ENCODE measurements at regions not wholly inside any gene's neighbourhood (a gene's known extent, or its start where the extent isn't known, plus 50 kb on each side); places are given as distances from the start of the nearest gene placed in this dataset.

GRCh38 chr9:81387360-81388106, 301.8 kb downstream of the TLE1 start:
- DNase-seq, result no peak

GRCh38 chr9:81384911-81385310, 304.4 kb downstream of the TLE1 start:
- no peak for DNase-seq

- DNase-seq, result no peak
These were observed 307.1 kb downstream of the TLE1 start for GRCh38 chr9:81382281-81382680.

DNA sequence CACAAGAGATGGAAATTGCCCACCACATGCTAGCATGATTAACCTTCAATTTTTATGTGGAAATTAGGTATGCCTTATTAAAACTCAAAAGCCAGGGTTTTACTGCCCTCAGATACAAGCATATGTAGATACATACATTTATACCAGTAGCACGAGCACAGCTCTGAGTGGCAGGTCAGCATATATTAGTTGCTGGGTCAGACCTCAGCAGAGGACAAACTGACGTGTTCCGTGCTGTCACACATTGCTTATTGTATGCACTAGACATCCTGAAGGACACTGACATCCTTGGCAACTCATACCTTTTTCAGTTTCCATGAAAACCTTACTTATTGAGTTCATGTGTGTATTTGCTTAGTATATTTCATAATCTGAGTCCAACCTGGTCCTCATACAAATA, 307.7 kb downstream of the TLE1 start:
- no peak for DNase-seq

DNA sequence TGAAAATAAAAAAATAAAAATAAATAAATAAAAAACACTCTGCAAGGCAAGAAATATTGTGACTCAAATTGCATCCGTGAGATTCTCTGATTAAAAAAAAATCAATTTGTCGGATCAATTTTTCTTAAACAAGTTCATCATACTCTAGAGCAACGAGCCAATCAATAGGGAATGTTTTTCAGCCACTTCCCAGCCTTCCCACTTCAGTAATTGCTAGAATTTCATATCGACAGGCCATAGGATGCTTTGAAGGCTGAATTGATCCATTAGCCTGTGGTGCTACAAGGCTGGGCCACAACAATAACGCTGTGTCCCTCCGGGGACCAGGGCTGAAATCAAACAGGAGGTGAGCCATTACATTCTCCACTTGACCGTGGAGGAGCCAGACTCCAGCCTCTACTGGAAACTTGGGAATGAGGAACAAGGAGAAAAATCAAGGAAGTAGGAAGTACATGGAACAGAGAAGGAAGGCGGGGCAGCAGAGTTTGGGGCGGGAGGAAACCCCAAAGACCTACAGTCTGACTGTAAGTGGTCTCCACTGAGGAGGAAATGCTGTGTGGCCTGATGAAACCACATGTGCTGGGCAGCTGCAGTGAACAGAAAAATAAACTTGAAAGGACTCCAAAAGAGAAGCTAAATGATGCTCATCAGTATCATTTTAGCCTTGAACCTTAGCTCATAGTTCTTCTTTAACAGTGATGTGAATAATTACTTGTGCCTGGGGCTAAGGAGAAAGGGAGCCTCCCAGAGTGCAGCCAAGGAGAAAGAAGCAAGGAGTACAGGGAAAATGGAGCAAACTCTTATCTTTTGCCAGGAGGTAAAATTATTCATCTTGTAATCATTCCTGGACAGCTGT, 308.6 kb downstream of the TLE1 start:
- DNase-seq, result no peak

DNA sequence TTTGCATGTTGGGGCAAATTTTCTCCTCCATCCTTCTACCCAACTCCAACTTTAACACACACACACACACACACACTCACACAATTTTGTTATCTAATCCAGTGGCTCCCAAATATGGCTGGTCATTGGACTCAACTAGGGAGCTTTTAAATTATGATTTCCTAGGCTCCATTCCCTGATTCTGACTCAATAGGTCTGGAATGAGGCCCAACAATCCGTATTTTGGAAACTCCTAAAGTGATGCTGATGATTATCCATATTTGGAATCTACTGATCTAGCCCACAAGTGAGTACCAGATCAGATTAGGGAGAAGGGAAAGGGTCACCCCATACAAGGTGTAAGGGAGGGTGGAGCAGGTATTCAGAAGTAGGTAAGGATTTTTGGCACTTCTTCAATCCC, 309.7 kb downstream of the TLE1 start:
- no peak for DNase-seq

DNA sequence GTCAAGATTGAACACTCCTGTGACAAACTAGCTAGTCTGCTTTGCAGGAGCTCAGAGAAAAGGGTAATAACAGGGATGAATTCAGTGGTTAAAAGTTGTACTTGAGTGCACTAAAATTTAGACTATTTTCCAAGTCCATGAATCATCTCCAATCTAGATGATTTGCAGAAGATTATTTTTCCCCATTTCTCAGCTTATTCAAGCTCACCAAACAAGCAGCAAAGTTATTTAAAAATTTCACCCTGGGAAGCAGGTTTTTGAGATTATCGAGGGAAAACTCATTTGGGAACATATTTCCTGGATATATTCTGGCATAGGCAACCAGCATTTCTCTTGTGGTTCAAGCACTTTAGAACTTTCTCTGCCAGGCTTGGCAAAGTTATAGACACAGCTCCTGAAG, 311.4 kb downstream of the TLE1 start:
- DNase-seq, result no peak

GRCh38 chr9:81377320-81377719, 312.0 kb downstream of the TLE1 start:
- no peak for DNase-seq

- DNase-seq, result no peak
These were observed 313.9 kb downstream of the TLE1 start for GRCh38 chr9:81375187-81376100.

- DNase-seq, result no peak
These were observed 314.7 kb downstream of the TLE1 start for GRCh38 chr9:81374459-81375186.

DNA sequence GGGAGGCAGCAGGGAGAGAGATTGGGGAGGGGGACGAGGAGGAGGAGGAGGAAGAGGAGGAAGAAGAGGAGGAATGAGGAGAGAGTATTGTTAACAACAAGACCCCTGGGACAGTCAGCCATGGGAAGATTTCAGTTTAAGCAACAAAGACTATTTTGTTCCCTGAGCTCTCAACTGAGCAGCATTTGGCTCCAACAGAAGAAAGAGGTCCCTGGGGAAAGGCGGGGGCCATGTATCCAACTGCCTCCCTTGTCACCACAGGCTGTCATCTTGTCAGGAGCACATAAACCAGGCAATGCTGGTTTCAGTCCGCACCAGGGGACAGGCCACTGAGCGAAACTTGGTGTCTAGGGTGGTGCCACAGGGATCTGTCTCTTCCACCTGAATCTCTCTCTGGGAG, 316.1 kb downstream of the TLE1 start:
- no peak for DNase-seq

GRCh38 chr9:81372628-81373191, 316.6 kb downstream of the TLE1 start:
- DNase-seq, result no peak

DNA sequence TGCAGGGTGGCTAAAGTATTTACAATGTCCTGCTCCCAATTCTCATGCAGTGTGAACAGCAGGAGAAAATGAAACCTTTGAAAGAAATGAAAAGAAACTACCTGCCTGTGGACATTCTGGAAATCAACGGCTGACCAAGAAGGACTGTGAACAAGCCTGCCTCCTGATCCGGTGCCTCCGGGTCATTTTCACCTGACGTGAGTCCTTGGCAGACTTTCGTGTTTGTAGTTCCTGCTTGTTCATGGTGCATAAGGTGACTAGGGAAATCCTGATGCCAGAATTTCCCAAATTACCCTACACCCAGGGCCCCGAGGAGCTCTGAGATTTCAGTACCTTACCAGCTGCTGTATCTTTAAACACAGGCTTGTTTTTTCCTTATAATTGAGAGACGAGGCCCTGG, 317.5 kb downstream of the TLE1 start:
- no peak for DNase-seq

GRCh38 chr9:81370650-81371049, 318.7 kb downstream of the TLE1 start:
- no peak for DNase-seq

GRCh38 chr9:81370096-81370495, 319.3 kb downstream of the TLE1 start:
- no peak for DNase-seq

DNA sequence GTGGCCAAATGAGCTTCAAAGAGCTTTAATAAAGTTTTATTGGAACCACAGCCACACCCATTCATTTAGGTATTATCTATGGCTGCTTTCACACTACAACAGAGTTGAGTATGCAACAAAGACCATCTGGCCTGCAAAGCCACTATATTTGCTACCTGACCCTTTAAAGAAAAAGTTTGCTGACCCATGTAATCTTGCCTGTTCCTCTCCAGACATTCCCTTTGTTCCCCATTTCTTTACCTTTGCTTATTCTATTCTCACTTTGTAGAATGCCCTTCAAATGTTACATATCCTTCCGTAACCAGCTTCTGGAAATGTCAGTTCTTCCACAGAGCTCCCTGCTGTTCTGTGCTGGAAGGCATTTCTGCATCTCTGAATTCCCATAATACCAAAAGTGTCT, 320.2 kb downstream of the TLE1 start:
- DNase-seq, result no peak

GRCh38 chr9:81363916-81364480, 325.3 kb downstream of the TLE1 start:
- DNase-seq, result no peak

GRCh38 chr9:81361296-81361695, 328.1 kb downstream of the TLE1 start:
- no peak for DNase-seq

DNA sequence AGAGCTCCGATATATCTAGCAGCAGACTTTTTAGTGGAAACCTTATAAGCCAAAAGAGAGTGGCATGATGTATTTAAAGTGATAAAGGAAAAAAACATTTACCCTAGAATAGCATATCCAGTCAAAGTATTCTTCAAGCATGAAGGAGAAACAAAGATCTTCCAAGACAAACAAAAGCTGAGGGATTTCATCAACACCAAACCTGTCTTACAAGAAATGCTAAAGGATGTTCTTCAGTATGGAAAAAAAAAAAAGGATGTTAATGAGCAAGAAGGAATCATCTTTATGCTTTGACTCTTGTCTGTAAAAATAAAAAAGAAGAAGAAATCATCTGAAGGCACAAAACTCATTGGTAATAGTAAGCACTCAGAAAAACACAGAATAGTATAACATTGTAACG, 338.2 kb downstream of the TLE1 start:
- DNase-seq, result no peak

GRCh38 chr9:81344366-81344765, 345.0 kb downstream of the TLE1 start:
- no peak for DNase-seq

- no peak for DNase-seq
These were observed 353.4 kb downstream of the TLE1 start for GRCh38 chr9:81335879-81336421.

DNA sequence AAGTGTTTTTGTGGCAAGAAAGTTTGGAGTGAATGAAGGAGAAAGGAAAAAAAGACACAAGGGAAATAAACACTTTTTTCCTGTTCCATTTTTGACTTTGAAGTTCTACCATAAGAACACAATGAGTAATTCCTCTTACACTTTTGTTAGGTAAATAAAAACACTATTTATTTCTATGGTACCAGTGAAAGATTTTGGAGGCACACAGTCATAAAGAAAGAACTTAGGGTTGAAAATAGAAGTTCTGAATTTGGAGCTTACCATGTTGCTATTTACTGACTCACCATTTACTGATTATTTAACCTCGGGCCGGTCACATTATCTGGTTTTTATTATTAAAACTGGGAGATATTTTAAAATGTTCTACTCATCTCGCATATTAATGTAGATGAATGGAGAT, 367.8 kb downstream of the TLE1 start:
- no peak for DNase-seq
